ENCODE measurements at regions not wholly inside any gene's neighbourhood (a gene's known extent, or its start where the extent isn't known, plus 50 kb on each side); places are given as distances from the start of the nearest gene placed in this dataset.

- Histone ChIP-seq H3K9me3 (no peaks in the 10 kb centered on the region), H3K27ac (no peak overlapping the region), H3K4me1 (no peaks in the 10 kb centered on the region), H3K27me3 (no peaks in the 10 kb centered on the region), H3K36me3 (no peaks in the 10 kb centered on the region), H3K4me3 (no peak overlapping the region)
- TF ChIP-seq POLR2AphosphoS5 (IDR thresholded peaks at IDR 0.05) (no peak), POLR2A (IDR thresholded peaks at IDR 0.05) (no peak), CTCF (IDR thresholded peaks at IDR 0.05) (no peak)
- intact Hi-C loops (cut with DNase I; ENCODE audit: low total_unique reads): no loop called here
- no peak for DNase-seq (ENCODE audit: low spot score in 2 of 2)
Observed at GRCh38 chr7:17477182-17477581, 178.7 kb downstream of the AHR start.

- Histone ChIP-seq H3K36me3 (no peaks in the 10 kb centered on the region), H3K4me1 (no peaks in the 10 kb centered on the region), H3K4me3 (no peak overlapping the region), H3K9me3 (no peaks in the 10 kb centered on the region), H3K27ac (no peak overlapping the region), H3K27me3 (no peaks in the 10 kb centered on the region)
- intact Hi-C loops (cut with DNase I; ENCODE audit: low total_unique reads): no loop called here
- no peak for TF ChIP-seq POLR2AphosphoS5 (IDR thresholded peaks at IDR 0.05)
- TF ChIP-seq POLR2A (IDR thresholded peaks at IDR 0.05): no peak
- no peak for TF ChIP-seq CTCF (IDR thresholded peaks at IDR 0.05)
- no peak for DNase-seq (ENCODE audit: low spot score in 2 of 2)
Observed at GRCh38 chr7:17481118-17481517, 182.7 kb downstream of the AHR start.

- H3K27me3 ChIP-seq: no peaks in the 10 kb centered on the region
- intact Hi-C loops (cut with DNase I; ENCODE audit: low total_unique reads): no loop called here
- H3K4me3 ChIP-seq: no peak overlapping the region
- no peak for DNase-seq (ENCODE audit: low spot score in 2 of 2)
- H3K4me1 ChIP-seq: no peaks in the 10 kb centered on the region
- H3K36me3 ChIP-seq: no peaks in the 10 kb centered on the region
- H3K27ac ChIP-seq: no peak overlapping the region
- TF ChIP-seq POLR2AphosphoS5 (IDR thresholded peaks at IDR 0.05) (no peak), CTCF (IDR thresholded peaks at IDR 0.05) (no peak), POLR2A (IDR thresholded peaks at IDR 0.05) (no peak)
- H3K9me3 ChIP-seq: no peaks in the 10 kb centered on the region
Observed at GRCh38 chr7:17485368-17485767, 186.9 kb downstream of the AHR start.

GRCh38 chr7:17485904-17486303 is 187.5 kb downstream of the AHR start:
- Histone ChIP-seq H3K27ac (no peak overlapping the region), H3K9me3 (no peaks in the 10 kb centered on the region), H3K36me3 (no peaks in the 10 kb centered on the region), H3K27me3 (no peaks in the 10 kb centered on the region), H3K4me1 (no peaks in the 10 kb centered on the region), H3K4me3 (no peak overlapping the region)
- intact Hi-C loops (cut with DNase I; ENCODE audit: low total_unique reads): no loop called here
- DNase-seq (ENCODE audit: low spot score in 2 of 2): no peak
- TF ChIP-seq POLR2AphosphoS5 (IDR thresholded peaks at IDR 0.05) (no peak), CTCF (IDR thresholded peaks at IDR 0.05) (no peak), POLR2A (IDR thresholded peaks at IDR 0.05) (no peak)

GRCh38 chr7:17486835-17487234 is 188.4 kb downstream of the AHR start:
- Histone ChIP-seq H3K36me3 (no peaks in the 10 kb centered on the region), H3K27ac (peak overlapping the region in 1 of 2 donors; percentile 42), H3K4me1 (no peaks in the 10 kb centered on the region), H3K4me3 (no peak overlapping the region), H3K27me3 (no peaks in the 10 kb centered on the region), H3K9me3 (no peaks in the 10 kb centered on the region)
- no peak for DNase-seq (ENCODE audit: low spot score in 2 of 2)
- intact Hi-C loops (cut with DNase I; ENCODE audit: low total_unique reads): no loop called here
- TF ChIP-seq POLR2A (IDR thresholded peaks at IDR 0.05) (no peak), CTCF (IDR thresholded peaks at IDR 0.05) (no peak), POLR2AphosphoS5 (IDR thresholded peaks at IDR 0.05) (no peak)

Measured in breast epithelium (tissue), 4 donors.